ENCODE measurements at regions not wholly inside any gene's neighbourhood (a gene's known extent, or its start where the extent isn't known, plus 50 kb on each side); places are given as distances from the start of the nearest gene placed in this dataset.
"Not testable (repeated sequence)": the region's sequence is repeated elsewhere in the genome, so short reads cannot be mapped to it uniquely, and the experiment has no call there.

DNA sequence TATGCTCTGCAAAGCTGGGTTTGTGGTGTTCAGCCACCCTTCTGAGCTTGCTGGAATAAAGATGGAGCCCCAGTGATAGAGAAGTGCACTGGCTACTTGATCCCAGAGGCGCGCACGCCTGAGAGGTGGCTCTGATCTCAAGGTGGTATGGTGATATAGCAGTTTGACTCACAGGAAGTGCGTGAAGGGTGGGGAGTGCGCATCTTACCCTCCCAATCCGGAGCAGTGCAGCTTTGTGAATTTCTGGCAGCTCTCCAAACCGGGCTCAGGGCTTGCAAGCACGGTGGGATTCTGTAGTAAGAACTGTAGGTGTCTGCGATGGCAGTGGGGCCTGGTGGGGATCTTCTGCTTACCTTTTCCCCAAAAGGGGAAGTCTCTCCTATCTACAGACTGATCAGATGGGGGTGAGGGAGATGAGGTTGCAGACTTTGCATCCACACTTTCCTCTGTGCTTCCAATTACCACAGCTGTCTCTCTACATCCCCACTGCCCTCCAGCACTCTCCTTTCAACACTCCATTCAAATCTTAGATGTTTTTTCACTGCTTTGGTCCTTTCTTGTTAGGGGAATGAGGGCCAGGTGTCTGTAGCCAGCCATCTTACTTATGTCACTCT lies 197.4 kb upstream of the SLC38A2 start:
- no peak for DNase-seq

DNA sequence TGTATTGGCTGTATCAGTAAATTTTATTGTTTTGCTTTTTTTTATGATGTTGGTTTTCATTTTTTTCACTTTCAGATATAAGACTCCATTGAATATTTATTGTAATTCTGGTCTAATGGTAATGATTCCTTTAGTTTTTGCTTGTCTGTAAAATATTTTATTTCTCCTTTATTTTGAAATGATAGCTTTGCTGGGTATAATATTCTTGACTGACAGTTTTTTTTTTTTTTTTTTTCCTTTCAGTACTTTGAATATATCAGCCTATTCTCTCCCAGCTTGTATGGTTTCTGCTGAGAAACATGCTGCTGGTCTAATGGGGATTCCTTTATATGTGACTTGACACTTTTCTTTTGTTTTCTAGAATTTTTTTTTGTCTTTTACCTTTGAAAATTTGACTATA lies 195.1 kb upstream of the SLC38A2 start:
- no peak for DNase-seq

DNA sequence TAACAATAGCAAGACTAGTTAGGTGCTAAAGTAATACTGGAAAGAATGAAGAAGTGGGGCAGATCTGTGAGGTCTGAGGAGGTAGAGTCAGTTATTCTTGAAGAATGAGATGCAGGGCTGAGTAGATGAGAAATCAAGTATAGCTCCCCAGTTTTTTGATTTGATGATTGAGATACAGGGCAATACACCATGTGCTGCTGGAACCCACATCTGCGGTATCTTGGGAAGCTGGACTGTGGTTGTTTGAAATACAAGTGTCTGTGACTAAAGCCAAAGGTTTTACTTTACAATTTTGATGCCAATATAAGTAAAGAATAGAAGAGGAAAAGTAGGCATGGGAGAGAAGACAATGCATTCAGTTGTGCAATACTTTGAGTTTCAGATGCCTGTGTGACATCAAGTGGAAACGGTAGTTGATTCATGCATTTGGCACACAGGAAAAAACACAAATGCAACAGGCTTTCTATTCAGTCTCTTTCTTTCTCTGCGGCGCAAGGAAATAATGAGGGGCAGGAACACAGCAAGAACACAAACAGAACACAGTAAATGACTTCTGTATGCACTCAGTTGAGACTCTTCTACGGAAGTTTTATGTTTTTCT lies 190.2 kb upstream of the SLC38A2 start:
- no peak for DNase-seq

DNA sequence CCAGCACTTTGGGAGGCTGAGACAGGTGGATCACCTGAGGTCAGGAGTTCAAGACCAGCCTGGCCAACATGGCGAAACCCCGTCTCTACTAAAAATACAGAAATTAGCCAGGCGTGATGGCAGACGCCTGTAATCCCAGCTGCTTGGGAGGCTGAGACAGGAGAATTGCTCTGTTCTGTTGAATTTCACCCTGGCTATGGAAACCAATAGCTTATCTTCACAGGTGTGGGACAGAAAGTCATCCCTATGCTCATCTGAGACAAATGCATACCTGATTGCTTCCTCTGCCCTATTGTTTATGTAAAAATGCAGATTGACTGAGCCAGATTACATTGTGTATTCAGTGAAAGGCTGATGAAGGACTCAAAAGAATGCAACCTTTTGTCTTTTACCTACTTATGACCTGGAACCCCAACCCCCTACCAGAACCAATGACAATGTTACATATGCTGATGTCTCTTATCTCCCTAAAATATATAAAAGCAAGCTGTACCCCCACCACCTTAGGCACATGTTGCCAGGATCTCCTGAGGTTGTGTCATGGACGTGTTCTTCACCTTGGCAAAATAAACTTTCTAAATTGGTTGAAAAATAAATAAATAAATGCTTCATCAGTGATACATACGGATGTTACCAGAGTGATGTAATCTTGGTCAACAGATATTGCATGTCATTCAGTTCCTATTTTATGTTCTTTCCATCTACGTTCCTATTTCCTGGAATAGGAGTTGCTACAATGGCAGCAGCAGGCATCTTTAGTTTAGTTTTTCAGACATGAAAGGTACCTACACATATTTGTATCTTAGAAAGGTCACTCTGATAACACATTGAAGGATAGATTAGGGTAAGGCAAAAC lies 189.4 kb upstream of the SLC38A2 start:
- DNase-seq, result not testable (repeated sequence)

DNA sequence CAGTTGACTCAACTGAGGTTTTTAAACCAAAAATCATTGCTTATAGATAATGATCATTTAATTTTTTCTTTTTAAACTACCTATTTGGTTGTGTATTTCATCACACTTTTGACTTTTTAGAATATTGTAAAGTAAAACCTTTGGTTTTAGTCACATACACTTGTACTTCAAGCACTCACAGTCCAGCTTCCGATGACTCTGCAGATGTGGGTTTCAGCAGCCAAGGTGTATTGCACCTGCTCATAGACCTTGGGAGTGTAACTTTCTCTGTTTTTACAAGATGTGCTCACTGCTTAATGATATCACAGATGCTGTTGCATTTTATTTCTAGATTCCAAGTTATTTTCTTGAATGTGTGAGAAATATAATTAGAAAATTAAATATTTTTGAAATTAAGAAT lies 188.3 kb upstream of the SLC38A2 start:
- DNase-seq, result no peak

DNA sequence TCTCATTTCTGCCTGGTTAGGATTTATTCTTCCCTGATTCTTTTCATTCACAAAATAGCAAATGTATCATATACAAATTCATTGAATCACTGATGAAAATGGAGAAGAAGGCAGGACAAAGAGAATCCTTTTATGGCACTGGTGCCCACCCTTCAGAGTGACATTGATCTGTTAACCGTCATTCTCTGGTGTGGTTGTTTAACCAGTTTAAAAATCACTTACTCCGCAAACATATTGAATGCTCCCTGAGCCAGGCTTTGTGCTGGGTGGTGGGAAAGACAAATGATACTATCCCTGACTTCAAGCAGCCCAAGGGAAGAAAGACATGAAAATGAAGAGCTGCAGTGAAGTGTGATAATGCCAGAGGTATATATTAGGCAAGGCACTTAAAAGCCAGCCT lies 187.5 kb upstream of the SLC38A2 start:
- no peak for DNase-seq

DNA sequence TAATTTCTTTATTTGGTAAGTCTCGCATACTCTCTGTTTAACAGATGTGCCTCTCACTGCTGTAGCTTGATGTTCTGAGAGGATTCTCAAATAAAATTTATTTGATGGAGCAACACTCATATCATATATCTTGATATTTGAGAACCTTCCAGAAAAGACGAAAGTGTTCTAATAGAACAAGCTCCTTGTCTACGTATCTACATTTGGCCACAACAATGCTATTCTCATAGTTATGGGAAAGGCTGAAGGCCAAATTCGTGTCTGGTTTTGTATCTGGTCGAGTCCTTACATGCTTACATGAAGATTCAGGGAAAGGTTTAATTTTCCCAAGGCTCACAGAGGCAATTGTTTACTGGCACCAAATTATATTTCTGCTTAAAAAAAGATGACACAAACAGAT lies 186.7 kb upstream of the SLC38A2 start:
- no peak for DNase-seq

DNA sequence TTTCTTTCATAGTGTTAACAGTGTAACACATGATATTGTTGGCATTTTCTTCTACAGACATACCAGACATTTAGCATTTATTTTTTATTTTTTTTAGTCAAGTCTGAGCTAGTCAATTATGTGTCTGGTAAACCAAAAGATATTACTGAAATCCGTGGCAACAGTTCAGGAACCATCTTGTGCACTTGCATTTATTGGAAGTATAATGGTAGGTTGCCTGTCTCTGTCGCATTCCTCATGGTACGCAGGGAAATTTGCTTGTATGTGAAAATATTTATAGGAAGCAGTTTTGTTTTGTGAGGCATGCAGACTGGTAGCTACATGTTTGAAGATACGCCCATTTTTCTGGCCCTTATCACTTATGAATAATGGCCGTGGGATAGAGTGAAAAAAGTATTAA lies 186.1 kb upstream of the SLC38A2 start:
- no peak for DNase-seq

DNA sequence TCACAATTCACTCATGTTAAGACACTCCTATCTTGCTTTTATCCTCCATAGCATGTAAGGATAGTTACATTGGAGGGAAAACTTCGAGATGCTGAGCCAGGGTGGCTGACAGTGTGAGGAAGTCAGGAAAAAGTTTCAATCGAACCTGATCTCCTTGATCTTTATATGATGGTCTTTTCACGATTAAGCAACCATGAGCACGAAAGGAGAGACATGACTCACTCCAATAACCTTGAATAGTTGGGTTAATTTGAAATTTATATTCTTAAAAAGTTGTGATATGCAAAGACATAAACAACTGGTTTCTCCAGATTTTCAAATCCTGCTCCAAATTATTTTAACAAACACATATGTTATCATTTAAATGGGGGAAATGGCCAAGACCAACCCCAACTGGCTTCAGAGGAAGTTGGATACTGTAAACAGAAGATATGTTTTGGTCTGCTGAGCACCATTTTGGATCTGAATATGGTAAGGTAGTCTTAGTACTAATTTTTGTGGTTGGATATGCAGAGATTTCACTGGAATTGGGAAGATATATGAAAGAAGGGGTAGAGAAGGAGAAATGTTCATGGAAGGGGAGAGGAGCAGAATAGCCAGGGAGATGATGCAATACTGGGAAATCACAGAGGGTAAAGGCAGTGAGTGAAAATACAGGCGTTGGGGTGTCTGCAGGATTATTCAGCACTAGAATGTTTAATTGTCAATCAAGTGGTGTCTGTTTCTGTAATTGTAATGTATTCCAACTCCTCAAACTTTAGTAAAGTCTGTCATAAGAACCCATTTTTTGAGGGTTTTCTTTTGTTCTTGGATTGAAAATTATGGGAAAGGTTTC lies 185.2 kb upstream of the SLC38A2 start:
- no peak for DNase-seq

DNA sequence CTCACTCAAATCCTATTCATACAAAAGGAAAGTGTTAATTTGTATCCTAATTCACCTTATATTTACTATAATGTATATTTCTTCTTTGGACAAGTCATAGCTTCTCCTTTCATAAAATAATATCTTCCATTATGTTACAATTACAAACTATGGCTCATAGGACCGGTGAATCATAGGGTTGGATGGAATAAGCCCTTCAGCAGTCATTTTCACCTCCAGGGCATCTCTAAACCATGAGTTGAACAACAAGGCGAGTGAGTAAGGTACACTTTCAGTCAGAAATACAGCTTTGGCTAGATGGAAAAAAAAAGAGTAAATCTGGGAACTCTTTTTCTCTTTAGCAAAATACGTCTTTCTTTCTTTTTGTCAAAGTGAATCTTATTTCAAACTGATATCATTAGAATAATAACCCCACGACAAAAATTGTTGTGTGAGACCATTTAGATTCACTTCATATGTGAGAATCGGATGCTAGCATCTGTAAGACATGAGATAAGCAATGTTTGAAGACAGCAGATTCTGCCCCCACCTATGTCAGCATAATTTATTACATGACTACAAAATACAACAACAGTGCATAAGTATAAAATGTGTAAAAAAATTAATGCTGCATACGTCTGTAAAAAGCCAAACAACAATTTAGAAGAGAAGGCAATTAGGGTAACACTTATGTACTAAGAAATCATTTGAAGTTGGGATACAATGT lies 184.4 kb upstream of the SLC38A2 start:
- no peak for DNase-seq

DNA sequence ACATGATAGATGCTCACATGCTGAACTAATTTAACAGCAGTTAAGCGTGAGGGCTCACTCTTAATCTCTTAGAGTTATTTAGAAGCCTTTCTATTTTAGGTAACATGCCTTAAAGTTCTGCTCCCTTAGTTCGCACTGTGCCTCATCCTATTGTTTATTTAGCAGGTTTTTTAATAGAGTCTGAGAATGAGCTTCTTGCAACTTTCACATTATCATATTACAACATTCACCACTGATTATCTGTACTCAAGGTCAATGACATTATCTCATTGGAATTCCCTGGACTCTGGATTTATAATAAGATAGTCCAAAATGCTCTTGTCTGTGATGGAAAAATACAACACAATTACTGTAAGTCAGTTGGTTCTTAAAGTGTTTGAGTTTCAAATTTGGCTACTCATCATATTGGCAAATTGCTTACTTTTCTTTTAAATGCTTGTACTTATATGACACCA lies 183.6 kb upstream of the SLC38A2 start:
- DNase-seq, result no peak

DNA sequence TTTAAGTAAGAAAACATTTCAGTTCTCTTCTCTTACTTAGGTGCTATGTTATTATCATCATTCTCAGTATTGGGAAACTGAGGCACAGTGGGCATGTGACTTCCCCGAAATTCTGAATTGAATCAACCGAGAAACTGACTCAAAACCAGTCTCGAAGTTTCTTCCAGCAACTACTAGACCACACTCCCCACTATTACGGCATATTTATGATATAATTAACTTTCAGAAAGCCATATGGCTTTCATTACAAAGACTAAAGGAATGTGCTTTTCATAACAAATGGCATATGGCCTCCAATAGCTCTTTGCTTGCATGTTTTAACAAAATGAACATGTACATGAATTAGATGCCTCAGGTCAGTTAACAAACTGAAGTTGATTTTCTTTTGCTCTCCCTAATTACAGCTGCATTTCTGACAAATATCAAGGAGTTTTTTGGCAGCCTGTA lies 182.9 kb upstream of the SLC38A2 start:
- DNase-seq, result no peak

DNA sequence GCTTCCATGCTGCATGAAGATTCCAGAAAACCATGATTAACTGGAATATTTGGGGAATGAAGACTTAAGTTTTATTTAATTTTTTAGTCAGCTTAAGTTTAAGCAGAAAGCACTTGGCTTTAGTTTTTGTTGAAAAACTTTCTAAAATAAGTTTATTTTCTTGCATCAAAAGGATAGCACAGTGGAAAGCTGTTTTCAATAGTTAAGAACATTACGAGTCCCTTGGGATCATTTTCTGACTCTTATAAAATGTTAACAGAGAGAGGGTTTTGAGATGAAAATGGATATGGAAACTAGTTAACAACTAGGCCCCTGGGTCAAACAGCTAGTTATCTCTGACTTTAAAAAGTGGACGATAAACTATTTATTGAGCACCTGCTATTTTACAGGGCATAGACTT lies 181.9 kb upstream of the SLC38A2 start:
- no peak for DNase-seq

DNA sequence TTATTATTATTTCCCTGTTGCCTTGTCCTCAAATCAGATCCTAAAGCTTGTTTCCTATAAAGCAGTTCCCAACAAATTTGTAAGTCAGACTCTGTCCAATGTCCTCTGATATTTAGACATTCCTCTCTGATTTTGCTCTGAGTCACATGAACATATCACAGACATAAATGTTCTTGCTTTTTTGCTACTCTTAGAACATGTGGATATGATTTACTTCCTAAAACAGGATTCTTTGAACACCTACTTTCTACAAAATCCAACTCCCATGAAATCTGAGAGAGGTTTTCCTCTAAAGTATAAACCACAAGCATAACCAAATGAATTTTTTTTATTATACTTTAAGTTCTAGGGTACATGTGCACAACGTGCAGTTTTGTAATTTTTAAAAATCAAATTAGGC lies 181.3 kb upstream of the SLC38A2 start:
- no peak for DNase-seq

DNA sequence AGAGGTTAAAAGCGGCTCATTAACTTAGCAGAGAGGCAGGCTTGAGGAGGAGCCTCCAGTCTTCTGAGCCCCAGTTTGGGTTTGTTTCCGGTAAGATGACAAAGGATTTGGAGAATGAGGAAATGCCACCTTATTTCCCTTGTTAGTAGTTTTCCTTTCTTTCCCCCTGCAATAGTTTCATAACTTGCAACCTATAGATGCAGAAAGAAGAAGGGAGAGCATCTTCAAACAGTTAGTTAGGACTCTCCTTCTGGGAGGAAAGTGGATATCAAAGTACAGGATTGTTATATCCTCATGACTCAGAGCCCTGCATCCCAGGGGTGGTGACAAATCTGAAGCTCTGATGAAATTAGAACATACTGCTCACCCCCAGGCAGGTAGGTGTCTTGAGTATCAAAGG lies 180.7 kb upstream of the SLC38A2 start:
- no peak for DNase-seq

DNA sequence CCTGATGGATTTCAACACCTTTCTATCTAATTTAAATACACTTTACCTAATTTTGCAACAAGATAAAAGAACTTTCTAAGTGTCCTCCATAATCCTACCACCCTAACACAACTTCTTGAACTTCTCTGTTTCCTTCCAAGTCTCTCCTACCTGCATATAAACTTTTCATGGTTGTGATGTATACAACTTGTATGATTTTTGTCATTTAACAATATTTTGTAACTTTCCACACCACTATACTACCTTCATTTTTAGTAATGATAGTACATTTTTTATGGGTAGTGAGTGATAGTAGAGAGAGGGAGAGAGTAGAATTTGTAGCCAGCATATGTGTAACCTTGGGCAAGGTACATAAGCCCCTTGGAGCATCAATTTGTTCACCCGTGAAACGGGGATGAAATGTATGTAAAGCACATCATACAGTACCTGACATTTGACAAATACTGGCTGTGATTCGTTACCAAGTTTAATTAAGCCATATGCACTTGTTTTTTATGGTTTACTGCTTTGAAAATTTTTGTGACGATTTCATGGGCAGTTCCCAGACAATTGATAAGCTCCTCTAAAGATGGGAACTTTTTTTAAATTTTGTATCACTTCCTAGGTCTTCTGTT lies 177.8 kb upstream of the SLC38A2 start:
- no peak for DNase-seq

DNA sequence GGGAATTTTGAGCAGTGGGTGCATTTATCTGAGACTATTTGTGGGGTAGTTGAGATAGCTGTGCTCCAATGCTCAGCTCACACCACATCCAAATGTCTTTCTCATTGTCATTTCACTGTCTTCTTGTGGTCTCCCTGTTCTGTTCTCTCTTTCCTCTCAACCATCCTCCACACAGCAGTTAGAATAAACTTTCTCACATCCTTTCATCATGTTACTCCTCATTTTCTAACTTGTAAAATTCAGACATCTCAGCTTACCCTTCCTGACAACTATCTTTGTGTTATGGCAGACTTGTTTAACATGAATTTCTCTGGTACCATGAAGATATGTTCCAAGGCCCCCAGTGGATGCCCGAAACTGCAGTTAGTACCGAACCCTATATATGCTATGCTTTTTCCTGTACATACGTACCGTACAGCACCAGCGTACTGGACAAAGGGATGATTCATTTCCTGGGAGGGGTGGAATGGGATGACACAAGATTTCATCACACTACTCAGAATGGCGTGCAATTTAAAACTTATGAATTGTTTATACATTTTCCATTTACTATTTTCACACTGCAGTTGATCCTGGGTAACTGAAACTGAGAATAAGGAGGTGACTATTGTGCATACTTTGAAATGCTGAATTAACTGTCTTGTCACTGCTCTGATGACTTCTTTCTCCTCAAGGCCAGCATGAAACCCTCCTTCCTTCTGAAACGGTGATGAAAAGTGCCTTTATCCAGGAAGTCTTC lies 177.1 kb upstream of the SLC38A2 start:
- no peak for DNase-seq

DNA sequence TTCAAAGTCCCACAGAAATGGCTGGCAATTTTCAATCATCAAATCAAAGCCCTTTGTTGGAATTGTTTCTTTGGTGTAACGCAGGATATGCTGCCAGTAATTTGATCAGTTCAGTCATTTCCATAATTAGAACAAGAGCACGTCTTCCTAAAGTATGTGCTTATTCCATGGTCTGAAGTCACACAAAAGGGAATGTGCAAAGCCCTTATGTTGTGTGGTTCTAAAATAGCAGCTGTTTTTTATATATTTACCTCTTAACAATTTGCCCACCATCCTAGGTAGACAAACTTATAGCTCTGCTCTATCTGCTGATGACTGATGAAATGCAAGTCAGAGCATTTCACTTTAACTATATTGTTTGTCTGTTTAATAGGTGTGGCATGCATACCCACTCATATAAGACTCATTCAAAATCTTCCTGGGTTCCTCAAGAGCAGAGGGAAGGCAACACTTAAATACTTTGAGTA lies 176.1 kb upstream of the SLC38A2 start:
- no peak for DNase-seq

DNA sequence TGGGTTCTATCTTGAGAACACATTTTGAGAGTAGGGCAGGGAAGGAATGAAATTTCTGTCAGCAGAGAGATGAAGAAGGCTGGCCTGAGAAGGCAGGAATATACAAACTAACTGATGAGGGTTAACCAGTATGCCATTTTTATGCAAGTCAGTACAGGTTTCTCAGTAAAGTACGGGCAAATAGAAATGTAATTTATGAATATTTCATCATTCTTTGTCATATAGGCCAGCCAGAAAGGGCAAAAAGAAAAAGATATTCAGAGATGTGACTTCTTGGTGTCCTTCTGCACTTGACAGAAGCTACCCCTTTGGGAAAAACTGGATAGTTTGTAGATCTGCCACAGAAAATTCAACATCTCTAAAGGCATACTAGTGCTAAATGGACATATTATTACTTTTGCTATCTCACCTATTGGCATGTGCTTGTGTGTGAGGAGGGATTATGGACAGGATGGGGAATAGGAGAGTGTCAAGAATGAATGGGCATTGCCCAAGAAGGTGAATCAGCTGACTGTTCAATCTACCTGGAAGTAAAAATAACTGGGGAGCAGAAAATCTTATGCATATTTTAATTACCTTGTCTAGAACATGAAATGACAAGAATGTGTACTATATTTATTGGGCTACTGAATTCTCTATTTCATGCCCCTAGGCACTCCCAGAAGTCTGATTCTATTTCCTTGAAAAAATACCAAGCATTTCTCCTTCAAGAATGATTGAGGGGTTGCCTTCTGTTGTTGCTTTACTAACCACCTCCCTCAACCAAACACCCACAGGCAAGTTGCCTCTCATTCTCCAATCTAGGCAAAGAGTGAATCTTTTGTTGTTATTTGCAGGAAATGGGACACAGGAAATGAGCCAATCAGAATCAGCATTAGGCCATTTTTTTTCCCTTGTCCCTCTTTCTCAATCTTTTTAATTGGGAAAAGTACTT lies 175.1 kb upstream of the SLC38A2 start:
- DNase-seq, result no peak

Measured in NCI-H82 (cell line).